ENCODE measurements at regions not wholly inside any gene's neighbourhood (a gene's known extent, or its start where the extent isn't known, plus 50 kb on each side); places are given as distances from the start of the nearest gene placed in this dataset.

DNA sequence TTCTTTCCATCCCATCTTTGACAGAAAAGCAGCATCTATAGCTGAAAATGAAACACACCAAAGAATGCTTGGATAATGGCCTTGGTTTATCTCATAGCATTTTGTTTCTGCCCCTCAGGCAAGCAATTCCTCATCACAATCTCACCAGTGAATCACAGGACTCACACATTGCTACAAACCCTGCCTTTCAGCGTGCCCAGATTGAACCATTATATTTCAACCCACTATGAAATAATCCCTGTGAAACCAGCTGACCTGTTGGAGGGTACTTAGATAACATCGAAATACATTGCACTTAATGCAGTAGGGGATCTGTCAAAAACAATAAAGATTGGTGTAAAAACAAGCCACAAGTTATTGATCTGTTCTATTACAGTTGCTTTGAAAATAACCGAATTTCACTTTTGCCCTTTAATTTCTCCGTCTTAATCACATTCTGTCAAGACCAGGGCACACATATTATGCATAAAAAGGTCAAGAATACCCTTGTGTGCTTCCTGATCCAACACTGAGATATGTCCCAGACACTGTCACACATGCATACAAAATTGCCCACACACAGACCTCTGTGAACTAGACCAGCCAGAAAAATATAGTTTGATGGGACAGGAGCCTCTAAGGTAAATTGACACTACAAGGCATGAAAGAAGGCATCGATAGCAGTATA, 839.8 kb downstream of the NTRK3 start:
- Mint-ChIP-seq H3K27ac (no peak overlapping the region), H3K36me3 (ENCODE audit: low read depth) (no peaks in the 10 kb centered on the region), H3K4me3 (no peak overlapping the region), H3K9me3 (ENCODE audit: low read depth) (peaks cover 2% of the 10 kb centered on the region), H3K27me3 (no peaks in the 10 kb centered on the region), H3K4me1 (no peaks in the 10 kb centered on the region)
- CTCF ChIA-PET = interaction anchor here (0.7 kb wide), 1 partner anchor 224 kb away, joined by 3 read pairs; no protein-coding TSS in a partner anchor
- intact Hi-C loops (cut with DNase I, micrococcal nuclease) = no loop called here
- DNase-seq (no peak), ATAC-seq (no peak)
- POLR2A ChIA-PET = interaction anchor here (0.6 kb wide), 1 partner anchor 62 kb away, joined by 3 read pairs; no protein-coding TSS in a partner anchor

DNA sequence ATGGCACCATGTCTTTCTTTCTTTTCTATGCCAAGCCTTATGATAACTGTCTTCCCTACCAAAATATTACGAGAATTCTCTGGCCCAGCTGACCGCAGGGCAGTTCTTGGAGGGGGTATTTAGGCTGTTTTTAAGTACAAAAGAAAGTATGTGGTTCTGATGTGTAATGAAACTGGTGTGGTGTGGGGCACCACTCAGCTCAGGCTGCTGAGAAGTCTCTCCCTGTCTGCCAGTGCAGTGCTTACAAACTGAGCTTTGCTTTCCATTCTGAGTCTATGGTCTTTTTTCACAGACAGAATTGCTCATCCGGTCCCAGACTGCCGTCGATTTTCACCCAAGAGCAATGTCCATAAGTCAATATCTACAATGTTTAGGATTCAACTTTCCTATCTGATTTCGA, 847.6 kb downstream of the NTRK3 start:
- Mint-ChIP-seq H3K4me1 (no peaks in the 10 kb centered on the region), H3K27ac (no peak overlapping the region), H3K9me3 (ENCODE audit: low read depth) (no peaks in the 10 kb centered on the region), H3K4me3 (no peak overlapping the region), H3K36me3 (ENCODE audit: low read depth) (no peaks in the 10 kb centered on the region), H3K27me3 (no peaks in the 10 kb centered on the region)
- intact Hi-C loops (cut with DNase I, micrococcal nuclease) = no loop called here
- DNase-seq = no peak
- ATAC-seq = no peak
- POLR2A ChIA-PET = no interaction called here
- CTCF ChIA-PET = no interaction called here

DNA sequence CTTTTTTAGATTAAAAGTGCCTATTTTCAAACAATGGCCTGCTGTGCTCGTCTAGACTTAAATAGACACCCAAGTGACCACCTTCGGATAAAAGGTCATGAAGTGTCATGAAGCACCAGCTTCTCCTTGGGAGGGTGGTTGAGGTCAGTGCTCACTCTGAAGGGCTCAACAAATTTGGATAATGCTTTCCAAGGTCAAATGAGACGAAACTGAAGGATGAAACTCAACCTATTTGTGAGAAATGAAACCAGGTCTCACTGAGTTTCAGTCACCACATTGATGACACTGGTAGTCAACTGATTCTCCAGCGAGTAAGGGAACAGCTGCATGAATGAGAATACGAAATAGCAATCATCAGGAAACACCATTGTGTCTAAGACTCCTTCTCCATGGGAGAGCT, 852.6 kb downstream of the NTRK3 start:
- H3K27ac Mint-ChIP-seq = no peak overlapping the region
- no peaks in the 10 kb centered on the region for H3K36me3 Mint-ChIP-seq (ENCODE audit: low read depth)
- H3K4me3 Mint-ChIP-seq = no peak overlapping the region
- DNase-seq = no peak
- intact Hi-C loops (cut with DNase I, micrococcal nuclease) = no loop called here
- no peaks in the 10 kb centered on the region for H3K4me1 Mint-ChIP-seq
- H3K9me3 Mint-ChIP-seq (ENCODE audit: low read depth) = no peaks in the 10 kb centered on the region
- no peaks in the 10 kb centered on the region for H3K27me3 Mint-ChIP-seq
- ChIA-PET CTCF (no interaction called here), POLR2A (no interaction called here)
- ATAC-seq = no peak

DNA sequence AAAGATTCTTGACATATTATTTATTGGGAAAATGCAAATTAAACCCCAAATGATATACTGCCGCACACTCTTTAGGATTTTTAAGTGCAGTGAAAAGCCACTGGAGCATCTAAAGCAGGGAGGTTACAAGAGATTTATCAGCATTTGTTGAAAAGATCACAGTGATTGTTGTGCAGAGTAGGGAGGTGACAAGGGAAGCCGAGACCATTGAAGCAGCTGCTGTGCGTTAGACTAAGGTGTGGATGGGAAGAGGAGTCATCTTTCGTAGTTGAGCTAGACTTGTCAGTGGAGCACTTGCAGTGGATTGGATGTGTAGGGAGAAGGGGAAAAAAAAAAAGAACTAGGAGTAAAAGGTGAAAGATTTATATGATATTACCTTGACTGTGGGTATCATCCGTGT, 854.6 kb downstream of the NTRK3 start:
- Mint-ChIP-seq H3K27me3 (no peaks in the 10 kb centered on the region), H3K4me3 (no peak overlapping the region), H3K27ac (no peak overlapping the region), H3K4me1 (no peaks in the 10 kb centered on the region), H3K36me3 (ENCODE audit: low read depth) (no peaks in the 10 kb centered on the region), H3K9me3 (ENCODE audit: low read depth) (no peaks in the 10 kb centered on the region)
- CTCF ChIA-PET = no interaction called here
- intact Hi-C loops (cut with DNase I, micrococcal nuclease) = no loop called here
- POLR2A ChIA-PET = no interaction called here
- ATAC-seq (no peak), DNase-seq (no peak)

DNA sequence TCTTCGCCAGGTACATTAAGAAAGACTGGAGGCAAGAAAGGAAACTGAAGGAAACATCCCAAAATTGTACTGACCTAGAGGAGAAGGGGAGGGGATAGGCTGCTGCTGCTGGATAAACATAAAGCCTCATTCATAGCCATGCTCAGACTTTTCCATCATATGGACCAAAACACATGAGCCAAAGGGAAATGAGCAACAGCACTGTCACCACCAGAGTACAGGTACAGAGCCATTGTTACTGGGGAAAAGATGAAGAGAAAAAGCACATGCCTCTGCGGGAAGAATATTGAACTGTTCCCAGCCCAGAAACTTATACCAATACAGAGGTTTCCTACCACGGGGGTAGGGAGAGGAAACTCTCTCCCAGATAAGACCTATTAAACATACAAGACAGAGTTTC, 861.9 kb downstream of the NTRK3 start:
- ChIA-PET CTCF (no interaction called here), POLR2A (no interaction called here)
- no peak for ATAC-seq
- no peak overlapping the region for H3K4me3 Mint-ChIP-seq
- no peaks in the 10 kb centered on the region for H3K36me3 Mint-ChIP-seq (ENCODE audit: low read depth)
- no peaks in the 10 kb centered on the region for H3K27me3 Mint-ChIP-seq
- no peak overlapping the region for H3K27ac Mint-ChIP-seq
- DNase-seq = no peak
- H3K4me1 Mint-ChIP-seq = no peaks in the 10 kb centered on the region
- peaks cover 3% of the 10 kb centered on the region for H3K9me3 Mint-ChIP-seq (ENCODE audit: low read depth)
- intact Hi-C loops (cut with DNase I, micrococcal nuclease) = no loop called here

DNA sequence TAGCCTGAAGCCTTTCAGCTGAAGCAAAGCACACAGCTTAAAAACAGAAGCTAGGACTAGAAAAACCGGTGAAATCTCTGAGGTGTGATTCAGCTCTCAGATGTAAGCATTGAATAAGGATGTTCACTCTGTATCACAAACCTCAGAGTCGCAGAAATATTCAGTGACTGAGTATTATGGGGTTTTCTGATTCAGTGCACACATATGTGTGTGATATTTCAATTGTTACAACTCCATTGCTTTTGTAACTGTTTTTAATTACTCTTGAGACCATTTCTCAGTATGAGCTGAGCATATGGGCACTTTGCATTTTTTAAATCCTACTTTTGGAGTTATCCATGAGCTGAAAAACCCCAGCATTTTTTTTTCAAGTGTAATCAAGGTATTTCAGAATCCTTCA, 868.8 kb downstream of the NTRK3 start:
- Mint-ChIP-seq H3K36me3 (ENCODE audit: low read depth) (no peaks in the 10 kb centered on the region), H3K9me3 (ENCODE audit: low read depth) (peaks cover 3% of the 10 kb centered on the region), H3K27me3 (no peaks in the 10 kb centered on the region), H3K4me1 (no peaks in the 10 kb centered on the region), H3K27ac (no peak overlapping the region), H3K4me3 (no peak overlapping the region)
- ChIA-PET CTCF (interaction anchor here (0.6 to 1.0 kb wide), 2 partner anchors 19 to 44 kb away, joined by 3 read pairs; no protein-coding TSS in a partner anchor), POLR2A (no interaction called here)
- DNase-seq (no peak), ATAC-seq (no peak)
- intact Hi-C loops (cut with DNase I, micrococcal nuclease) = no loop called here

DNA sequence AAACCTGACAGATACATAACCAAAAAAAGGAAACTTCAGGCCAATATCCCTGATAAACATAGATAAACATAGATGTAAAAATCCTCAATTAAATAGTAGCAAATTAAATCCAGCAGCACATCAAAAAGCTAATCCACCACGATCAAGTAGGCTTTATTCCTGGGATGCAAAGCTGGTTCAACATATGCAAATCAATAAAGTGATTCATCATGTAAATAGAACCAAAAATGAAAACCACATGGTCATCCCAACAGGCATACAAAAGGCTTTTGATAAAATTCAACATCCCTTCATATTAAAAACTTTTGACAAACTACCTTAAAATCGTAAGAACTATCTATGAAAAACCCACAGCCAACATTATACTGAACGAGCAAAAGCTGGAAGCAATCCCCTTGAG, 882.2 kb downstream of the NTRK3 start:
- H3K27me3 Mint-ChIP-seq = no peaks in the 10 kb centered on the region
- CTCF ChIA-PET = no interaction called here
- peaks cover 13% of the 10 kb centered on the region for H3K9me3 Mint-ChIP-seq (ENCODE audit: low read depth)
- H3K4me3 Mint-ChIP-seq = no peak overlapping the region
- no peak for DNase-seq
- H3K27ac Mint-ChIP-seq = no peak overlapping the region
- ATAC-seq = no peak
- no peaks in the 10 kb centered on the region for H3K4me1 Mint-ChIP-seq
- POLR2A ChIA-PET = no interaction called here
- intact Hi-C loops (cut with DNase I, micrococcal nuclease) = no loop called here
- no peaks in the 10 kb centered on the region for H3K36me3 Mint-ChIP-seq (ENCODE audit: low read depth)

DNA sequence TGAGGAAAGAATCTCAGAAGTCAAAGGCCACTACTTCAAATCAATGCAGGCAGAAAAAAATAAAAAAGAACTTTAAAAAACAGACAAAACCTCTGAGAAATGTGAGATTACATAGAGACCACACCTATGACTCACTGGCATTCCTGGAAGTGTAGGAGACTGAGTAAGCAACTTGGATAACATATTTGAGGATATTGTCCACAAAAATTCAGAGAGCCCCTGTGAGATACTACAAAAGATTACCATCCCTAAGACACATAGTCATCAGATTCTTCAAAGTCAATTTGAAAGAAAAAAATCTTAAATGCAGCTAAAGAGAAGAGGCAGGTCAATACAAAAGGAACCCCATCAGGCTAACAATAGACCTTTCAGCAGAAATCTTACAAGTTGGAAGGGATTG, 887.3 kb downstream of the NTRK3 start:
- no peaks in the 10 kb centered on the region for H3K36me3 Mint-ChIP-seq (ENCODE audit: low read depth)
- ATAC-seq = no peak
- CTCF ChIA-PET = interaction anchor here (0.7 to 0.9 kb wide), 3 partner anchors 19 to 593 kb away, joined by 3 to 4 read pairs (median 3); no protein-coding TSS in a partner anchor
- no peak for DNase-seq
- intact Hi-C loops (cut with DNase I, micrococcal nuclease) = no loop called here
- H3K9me3 Mint-ChIP-seq (ENCODE audit: low read depth) = peaks cover 9% of the 10 kb centered on the region
- no peaks in the 10 kb centered on the region for H3K27me3 Mint-ChIP-seq
- no peaks in the 10 kb centered on the region for H3K4me1 Mint-ChIP-seq
- H3K4me3 Mint-ChIP-seq = no peak overlapping the region
- no peak overlapping the region for H3K27ac Mint-ChIP-seq
- POLR2A ChIA-PET = no interaction called here

DNA sequence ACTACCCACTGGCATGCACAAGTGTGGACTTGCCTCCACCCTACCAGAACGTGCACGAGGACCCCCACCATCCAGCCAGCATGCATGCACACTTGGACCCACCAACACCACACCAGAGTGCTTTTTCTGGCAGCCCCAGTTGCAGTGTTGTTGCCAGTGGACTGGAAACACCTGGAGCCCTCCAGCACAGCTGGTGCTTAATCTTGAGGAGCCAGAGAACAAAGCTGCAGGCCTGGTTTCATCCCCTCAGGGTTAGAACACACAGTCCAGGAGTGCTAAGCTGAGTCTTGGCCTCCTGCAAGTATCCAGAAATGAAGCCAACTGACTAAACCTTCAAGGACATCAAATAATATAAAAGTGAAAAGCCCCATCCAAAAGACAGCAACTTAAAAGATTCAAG, 888.0 kb downstream of the NTRK3 start:
- intact Hi-C loops (cut with DNase I, micrococcal nuclease) = no loop called here
- peaks cover 9% of the 10 kb centered on the region for H3K9me3 Mint-ChIP-seq (ENCODE audit: low read depth)
- ChIA-PET POLR2A (no interaction called here), CTCF (interaction anchor here (0.7 to 0.9 kb wide), 3 partner anchors 19 to 594 kb away, joined by 3 to 4 read pairs (median 3); no protein-coding TSS in a partner anchor)
- no peak for ATAC-seq
- H3K4me3 Mint-ChIP-seq = no peak overlapping the region
- H3K27me3 Mint-ChIP-seq = no peaks in the 10 kb centered on the region
- no peaks in the 10 kb centered on the region for H3K36me3 Mint-ChIP-seq (ENCODE audit: low read depth)
- DNase-seq = no peak
- no peaks in the 10 kb centered on the region for H3K4me1 Mint-ChIP-seq
- H3K27ac Mint-ChIP-seq = no peak overlapping the region

DNA sequence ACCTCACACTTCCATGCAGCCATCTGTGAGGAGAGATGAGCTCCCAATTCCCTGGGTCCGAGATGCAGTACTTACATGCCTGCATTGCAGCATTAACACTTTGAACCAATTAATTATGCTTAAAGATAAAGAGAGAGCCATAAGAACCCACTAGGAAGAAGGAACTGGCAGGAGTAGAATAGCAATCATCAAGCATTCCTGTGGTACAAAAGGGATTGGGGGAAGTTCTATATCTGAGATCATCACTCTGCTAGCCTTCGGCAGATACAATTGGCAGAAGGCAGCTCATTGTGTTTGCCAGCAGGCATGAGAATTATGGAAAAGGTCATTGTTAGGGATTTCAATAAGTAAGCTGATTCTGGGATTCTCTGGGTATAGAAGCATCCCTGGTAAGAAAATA, 891.4 kb downstream of the NTRK3 start:
- intact Hi-C loops (cut with DNase I, micrococcal nuclease) = no loop called here
- ChIA-PET POLR2A (no interaction called here), CTCF (no interaction called here)
- Mint-ChIP-seq H3K4me3 (no peak overlapping the region), H3K27ac (no peak overlapping the region), H3K36me3 (ENCODE audit: low read depth) (no peaks in the 10 kb centered on the region), H3K4me1 (no peaks in the 10 kb centered on the region), H3K9me3 (ENCODE audit: low read depth) (peaks cover 9% of the 10 kb centered on the region), H3K27me3 (no peaks in the 10 kb centered on the region)
- no peak for DNase-seq
- no peak for ATAC-seq

DNA sequence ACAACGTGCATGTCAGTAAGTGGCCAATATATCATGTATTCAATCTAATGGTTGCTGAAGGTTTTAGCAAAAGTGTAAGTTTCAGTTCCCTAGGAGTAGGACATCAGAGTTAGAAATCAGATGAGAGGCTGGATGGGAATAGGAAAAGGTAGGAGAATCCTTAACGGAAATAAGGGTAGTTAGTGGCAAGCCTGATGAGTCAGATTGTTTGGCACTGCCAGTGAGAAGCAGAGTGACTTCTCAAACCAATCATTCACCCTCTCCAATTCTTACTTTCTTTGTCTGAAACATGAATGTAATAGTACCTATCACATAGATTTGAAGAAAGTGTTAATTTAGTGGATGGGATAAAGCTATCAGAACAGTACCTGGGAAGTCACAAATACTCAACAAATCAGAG, 894.0 kb downstream of the NTRK3 start:
- Mint-ChIP-seq H3K4me1 (no peaks in the 10 kb centered on the region), H3K36me3 (ENCODE audit: low read depth) (no peaks in the 10 kb centered on the region), H3K9me3 (ENCODE audit: low read depth) (no peaks in the 10 kb centered on the region), H3K4me3 (no peak overlapping the region), H3K27ac (no peak overlapping the region), H3K27me3 (no peaks in the 10 kb centered on the region)
- POLR2A ChIA-PET = no interaction called here
- intact Hi-C loops (cut with DNase I, micrococcal nuclease) = no loop called here
- DNase-seq = no peak
- no peak for ATAC-seq
- CTCF ChIA-PET = no interaction called here

DNA sequence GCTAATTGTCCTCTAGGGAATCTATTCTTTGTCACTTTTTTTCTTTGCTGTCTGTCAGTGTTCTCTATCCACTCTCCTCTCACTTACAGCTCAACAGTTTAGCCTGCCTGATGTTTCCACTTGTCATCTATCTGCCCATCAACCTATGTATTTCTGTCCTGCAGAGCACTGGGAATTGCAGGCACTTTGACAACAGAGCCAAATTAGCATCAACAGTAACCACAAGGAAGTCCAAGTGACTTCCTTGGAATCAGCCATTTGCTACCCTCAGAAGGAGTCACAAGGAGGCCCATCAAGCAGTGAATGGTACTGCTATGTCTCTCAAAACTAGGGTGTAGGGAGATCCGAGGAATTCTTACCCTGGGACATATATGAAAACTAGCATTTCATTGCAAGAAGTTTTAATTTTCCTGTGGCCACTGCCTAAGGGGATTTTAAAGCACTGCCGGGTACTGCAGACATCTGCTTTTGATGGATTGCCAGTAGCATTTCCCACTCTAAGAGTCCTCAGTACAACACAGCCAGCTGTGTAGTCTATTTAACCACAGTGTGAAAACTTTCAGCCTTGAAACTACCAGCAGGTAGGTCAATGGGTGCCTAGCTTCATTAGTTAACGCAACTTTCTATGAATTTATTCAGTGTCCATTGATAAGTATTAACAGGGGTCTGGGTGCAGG, 898.8 kb downstream of the NTRK3 start:
- DNase-seq (no peak), ATAC-seq (no peak)
- no peak overlapping the region for H3K4me3 Mint-ChIP-seq
- no peaks in the 10 kb centered on the region for H3K4me1 Mint-ChIP-seq
- no peaks in the 10 kb centered on the region for H3K36me3 Mint-ChIP-seq (ENCODE audit: low read depth)
- H3K27ac Mint-ChIP-seq = no peak overlapping the region
- POLR2A ChIA-PET = no interaction called here
- CTCF ChIA-PET = no interaction called here
- no peaks in the 10 kb centered on the region for H3K27me3 Mint-ChIP-seq
- intact Hi-C loops (cut with DNase I, micrococcal nuclease) = no loop called here
- peaks cover 1% of the 10 kb centered on the region for H3K9me3 Mint-ChIP-seq (ENCODE audit: low read depth)
